ENCODE measurements at regions not wholly inside any gene's neighbourhood (a gene's known extent, or its start where the extent isn't known, plus 50 kb on each side); places are given as distances from the start of the nearest gene placed in this dataset.
"Not testable (repeated sequence)": the region's sequence is repeated elsewhere in the genome, so short reads cannot be mapped to it uniquely, and the experiment has no call there.

DNA sequence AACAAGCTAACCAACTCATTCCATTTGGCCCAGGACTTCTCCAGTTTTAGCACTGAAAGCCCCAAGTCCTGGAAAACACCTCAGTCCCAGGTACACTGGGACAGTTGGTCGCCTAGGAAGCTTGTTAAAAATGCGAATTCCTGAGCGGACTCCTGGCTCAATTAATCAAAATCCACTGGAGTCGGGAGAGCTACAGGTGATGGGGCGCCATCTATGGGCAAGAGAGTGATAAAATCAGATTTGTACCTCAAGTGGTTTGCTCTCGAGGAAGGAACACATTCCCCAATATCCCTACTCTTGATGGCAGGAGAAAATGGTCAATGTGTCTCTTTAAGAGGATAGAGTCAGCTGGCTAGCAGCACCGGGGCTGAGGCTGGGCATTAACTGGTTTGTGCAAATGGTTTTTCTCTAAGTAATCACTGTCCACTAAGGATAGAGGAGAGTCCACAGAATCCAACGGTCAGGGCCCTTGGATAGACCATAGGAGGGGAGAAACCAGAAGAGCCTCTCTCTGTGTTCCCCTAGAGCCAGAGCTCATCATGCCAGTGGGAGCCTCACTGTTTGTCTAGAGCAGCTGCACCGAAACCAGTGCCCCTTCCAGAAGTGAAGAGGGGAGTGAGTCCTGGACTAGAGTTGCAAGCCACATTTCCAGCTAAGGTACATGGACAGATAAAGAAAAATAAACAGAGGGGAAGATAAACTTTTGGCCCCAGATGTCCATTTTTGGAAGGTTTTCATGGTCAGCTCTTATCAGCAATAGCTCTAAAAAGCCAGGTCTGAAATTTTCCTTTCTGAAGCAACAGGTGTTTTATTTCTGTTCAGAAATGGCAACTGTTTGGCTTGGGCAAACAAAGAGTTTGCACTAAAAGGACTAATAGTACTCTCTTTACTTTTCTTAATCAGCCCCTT, 148.5 kb downstream of the TENT5C start:
- no peak for DNase-seq (ENCODE audit: low read depth)

DNA sequence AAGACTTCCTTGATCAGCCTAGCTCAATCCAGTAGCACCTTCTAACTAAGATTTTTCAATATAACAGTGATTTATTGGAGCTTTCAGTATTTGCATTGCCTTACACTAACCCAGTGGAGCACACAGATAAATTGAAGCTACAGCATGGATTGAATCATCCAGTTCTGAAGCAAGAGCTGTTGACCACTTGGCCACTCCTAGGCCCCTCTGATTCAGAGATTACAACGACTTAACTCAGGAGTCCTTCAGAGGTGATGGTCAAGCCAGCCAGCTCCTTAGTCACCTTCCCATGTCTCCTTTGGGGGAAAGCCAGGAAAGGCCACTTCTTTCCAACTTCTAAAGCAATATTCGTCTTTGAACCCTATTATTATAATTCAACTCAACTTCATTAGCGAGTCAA, 151.8 kb downstream of the TENT5C start:
- no peak for DNase-seq (ENCODE audit: low read depth)

DNA sequence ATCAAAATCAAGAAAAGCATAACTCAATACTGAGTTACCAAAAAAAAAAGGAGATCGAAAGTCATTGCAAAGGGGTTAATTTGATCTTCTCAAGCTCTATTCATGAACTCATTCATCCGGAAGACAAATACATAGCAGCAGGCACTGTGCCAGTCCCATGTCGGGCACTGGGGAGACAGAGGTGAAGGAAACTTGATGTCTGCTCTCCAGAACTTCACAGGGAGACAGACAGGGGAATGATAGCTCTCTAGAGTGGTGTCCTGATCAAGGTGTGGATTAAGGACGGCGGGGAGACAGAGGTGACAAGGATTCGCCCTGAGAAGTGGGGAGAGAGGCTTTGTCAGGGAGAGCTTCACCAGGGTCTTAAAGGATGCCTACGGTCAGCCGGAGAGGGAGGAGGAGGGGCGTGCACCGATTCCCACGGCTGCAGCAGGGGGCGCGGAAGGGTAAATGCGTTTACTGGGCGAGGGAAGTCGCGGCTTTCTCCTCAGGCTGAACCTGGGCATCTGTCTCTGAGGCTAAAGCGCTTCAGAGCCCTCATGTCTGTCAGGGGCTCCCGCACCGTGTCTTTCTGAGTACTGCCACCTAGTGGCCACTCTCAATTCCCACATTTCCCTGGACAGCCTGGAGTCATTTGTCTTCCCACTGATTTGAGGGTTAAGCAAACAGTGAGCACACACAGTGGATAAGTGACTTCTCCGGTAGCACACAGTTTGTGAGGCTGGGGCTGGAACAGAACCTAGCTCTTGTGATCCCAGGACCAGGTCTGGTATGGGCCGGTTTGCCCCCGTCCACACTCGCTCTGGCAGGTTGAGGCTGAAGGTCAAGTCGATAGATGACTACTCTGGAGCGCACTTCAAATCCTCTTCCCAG, 152.8 kb downstream of the TENT5C start:
- DNase-seq (ENCODE audit: low read depth), result no peak

DNA sequence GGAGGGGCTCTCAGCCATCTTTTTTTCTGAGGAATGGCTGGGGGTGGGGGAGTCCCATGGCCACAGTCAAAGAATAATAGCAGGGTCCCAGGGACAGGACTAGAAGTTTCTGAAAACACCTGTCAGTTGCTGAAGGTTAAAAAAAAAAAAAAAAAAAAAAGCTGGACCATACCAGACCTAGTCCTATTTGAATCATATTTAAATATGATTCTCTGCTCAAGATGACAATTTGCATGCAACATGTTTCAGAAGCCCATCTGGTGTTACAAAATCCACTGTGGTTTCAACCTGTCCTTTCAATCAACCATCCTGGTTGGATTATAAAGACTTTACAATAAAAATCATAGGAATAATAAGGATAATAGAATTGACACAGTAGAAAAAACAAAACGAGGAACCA, 153.7 kb downstream of the TENT5C start:
- DNase-seq (ENCODE audit: low read depth), result no peak

DNA sequence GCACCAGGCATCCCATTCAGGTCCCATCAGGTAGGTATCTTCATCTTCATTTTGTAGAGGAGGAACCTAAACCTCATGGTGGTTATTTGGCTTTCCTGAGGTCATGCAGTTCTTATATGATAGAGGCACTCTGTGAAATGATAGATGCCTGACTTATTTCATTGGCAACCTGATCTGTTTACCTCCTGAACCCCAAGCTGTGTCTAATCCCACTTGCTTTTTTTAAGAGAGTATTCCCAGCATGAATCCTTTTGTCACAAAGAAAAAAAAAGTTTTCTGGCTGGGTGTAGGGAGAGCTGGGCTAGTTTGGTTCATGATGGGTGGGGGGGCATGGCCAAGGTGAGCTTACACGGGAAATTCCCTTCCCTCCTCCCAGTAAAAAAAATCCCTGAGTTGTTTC, 154.2 kb downstream of the TENT5C start:
- no peak for DNase-seq (ENCODE audit: low read depth)

DNA sequence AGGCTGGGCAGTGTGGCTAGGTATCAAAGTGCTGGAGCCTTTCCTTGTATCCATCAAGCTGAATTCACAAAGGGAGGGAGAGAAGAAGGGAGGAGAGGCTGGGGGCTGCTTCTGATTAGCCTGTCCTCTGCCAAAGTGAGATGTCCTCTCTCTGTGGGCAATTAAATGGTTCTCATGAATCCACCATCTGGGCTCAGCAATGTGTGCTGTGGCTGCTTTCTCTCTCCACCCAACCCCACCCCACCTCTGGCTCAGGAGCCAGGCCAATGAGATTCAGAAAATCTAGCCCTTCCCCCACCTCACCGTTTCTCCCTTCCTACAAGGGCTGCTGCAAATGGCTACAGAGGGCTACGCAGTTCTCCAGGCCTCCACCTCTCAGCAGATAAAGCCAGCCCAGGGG, 154.6 kb downstream of the TENT5C start:
- DNase-seq (ENCODE audit: low read depth), result no peak

DNA sequence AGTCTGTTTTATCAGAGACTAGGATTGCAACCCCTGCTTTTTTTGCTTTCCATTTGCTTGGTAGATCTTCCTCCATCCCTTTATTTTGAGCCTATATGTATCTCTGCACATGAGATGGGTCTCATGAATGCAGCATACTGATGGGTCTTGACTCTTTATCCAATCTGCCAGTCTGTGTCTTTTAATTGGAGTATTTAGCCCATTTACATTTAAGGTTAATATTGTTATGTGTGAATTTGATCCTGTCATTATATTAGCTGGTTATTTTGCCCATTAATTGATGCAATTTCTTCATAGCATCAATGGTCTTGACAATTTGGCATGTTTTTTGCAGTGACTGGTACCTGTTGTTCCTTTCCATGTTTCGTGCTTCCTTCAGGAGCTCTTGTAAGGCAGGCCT, 161.7 kb downstream of the GDAP2 start:
- DNase-seq (ENCODE audit: low read depth), result not testable (repeated sequence)

DNA sequence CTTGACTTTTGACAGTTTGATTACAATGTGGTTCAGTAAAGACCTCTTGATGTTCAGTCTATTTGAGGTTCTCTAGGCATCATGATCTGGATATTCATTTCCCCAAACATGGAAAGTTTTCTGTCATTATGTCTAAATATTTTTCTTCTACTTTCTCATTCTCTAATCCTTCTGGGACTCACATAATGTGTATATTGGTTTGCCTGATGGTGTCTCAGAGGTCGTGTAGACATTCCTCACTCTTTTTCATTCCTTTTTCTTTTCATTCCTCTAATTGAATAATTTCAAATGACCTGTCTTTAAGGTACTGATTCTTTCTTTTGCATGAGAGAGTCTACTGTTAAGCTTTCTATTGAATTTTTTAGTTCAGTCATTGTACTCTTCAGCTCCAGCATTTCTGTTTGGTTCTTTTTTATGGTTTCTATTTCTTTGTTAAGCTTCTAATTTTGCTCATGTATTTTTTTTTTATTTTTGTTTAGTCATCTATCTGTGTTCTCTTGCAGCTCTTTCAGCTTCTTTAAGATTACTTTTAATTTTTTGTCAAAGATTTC, 158.4 kb downstream of the GDAP2 start:
- no peak for DNase-seq (ENCODE audit: low read depth)

DNA sequence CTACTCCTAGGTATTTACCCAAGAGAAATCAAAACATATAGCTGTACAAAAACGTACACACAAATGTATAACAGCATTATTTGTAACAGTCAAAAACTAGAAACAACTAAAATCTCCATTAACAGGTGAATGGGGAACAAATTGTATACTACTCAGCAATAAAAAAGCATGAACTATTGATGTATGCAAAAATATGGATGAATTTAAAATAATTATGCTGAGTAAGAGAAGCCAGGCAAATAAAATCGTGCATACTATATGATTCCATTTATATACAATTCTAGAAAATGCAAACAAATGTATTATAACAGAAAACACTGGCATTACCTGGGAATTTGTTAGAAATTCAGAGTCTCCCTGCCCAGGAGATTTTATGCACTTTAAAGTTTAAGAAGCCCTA, 150.1 kb downstream of the GDAP2 start:
- no peak for DNase-seq (ENCODE audit: low read depth)

DNA sequence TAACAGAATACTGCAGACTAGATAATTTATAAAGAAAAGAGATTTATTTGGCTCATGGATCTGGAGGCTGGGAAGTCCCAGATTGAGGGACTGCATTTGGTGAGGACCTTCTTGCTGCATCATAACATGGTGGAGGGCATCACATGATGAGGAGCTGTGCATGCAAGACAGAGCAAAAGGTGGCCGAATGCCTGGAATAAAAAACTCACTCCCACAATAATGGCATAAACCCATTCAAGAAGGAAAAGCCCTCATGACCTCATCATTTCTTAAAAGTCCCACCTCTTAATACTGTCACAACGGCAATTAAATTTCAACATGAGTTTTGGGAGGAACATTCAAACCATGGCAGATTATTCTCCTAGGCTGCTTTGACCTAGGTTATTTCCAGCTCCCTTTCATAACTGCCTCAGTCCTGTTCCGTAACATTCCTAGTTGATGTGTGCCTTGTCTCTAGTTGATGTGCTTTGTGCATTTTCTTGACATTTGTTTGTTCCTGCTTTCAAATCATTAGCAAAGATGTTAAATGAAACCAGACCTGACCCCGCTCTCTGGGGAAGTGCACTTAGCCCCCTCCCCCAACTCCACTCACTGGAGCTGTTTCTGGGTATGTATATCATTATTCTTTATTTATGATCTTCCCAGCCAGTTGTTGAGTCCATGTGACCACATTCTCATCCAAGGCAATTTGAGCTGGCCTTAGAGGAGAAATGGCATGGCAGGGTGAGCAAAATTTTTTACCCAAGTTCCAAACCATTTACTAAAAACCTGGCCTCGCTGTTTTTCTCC, 148.5 kb downstream of the GDAP2 start:
- no peak for DNase-seq (ENCODE audit: low read depth)

DNA sequence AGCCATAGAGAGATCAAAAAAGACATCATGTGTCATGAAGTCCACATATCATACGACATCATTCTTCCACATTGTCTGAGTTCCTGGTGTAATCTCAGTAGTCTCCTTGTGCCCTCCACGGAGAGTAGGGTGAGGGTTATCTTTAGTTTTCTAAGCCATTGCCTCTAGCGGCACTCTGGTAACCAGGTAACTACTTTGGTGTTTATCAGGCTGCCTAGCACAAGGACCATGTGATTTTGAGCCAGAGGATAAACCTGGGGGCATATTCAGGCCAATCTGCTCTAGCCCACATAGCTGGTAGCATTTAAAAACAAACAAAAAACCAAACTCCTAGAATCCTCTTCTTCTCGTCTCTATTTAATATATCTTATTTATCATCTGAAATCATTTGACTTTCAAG, 147.4 kb downstream of the GDAP2 start:
- no peak for DNase-seq (ENCODE audit: low read depth)

DNA sequence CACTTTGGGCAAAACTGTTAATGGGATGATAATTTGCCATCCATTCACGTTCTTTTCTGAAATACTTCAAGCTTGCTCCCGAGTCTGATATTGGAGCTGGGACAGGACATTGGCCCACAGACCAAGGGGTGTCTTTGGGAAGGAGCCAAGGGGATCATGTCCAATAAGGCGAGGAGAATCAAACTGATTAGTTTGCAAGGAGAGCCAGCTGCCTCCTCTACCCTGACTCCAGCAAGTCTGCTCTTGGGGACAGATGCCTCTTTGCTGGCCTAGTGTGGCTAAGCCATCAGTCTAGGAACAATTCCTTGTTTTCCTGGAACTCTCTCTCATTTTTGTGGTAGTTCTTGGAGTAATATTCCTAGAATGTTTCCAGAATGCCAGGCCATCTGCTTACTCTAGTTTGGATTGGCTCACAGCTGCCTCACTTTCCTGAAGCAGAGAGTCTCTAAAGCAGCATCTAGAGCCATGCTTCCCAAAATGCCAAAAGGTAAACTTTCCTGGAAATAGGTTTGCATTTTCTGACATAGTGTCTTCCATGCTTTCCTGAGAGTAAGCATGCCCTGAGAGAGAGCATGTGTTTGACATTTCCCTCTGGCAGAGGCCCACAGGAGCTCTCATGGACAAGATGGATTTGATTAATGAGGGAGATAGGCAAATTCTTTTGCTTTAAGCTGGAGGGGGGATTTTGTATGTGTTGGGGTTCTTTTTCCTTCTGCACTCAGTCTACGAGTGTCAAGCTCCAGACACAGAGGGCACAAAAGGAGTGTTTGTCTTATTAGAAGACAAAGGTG, 145.6 kb downstream of the GDAP2 start:
- DNase-seq (ENCODE audit: low read depth), result no peak

DNA sequence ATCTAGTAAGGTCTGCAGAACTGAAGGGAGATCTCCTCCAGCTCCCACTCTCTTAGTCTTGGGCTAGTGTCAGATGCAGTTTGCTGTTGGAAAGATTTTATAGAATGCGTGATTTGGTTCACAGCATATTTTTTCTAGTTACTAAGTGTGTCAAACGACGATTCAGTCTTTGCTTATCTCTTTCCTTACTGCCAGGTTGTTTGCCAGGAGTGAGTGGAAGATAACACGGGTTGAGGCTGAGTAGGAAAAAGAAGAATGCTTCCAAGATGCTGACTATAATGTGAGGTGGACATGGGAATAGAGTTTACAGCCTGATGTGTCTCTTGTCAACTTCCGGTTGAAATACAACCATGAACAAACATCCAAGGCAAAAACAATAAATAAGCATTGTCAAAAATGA, 141.4 kb downstream of the GDAP2 start:
- DNase-seq (ENCODE audit: low read depth), result no peak

DNA sequence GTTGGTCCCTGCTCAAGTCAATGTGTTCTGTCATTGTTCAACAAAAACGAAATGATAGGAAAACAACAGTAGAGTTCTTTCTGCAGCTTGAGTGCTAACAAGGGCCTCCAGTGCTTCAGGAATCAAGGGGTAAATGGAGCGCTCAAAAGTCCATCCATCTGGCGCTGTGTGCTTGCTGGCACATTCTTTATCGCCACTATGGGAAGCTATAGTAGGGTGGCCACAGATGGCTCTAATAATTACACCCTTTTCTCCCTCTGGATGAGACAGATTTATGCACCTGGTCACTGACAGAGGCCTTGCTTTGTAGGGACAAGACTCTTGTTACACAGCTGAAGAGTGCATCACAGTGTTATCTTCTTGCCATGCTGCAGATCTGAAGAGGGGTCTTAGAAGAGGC, 136.0 kb downstream of the GDAP2 start:
- DNase-seq (ENCODE audit: low read depth), result no peak

DNA sequence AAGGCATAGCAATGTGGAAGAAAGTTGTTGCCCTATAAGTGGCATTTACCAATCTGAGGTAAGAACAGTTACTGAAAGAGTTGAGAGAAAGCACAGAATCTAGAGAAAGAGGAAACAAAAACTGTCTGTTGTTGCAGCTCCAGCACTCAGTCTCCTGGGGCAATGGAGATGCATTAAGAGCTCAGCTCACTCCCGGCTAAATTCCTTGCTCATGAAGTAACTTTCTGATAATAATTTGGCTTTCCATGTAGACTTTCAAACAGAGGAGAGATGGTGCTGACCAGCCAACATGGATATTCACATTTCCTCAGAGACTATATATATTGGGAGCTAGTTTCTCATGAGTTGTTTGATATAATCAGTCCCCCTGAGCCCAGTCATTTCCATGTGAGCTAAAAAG, 135.3 kb downstream of the GDAP2 start:
- DNase-seq (ENCODE audit: low read depth), result no peak

DNA sequence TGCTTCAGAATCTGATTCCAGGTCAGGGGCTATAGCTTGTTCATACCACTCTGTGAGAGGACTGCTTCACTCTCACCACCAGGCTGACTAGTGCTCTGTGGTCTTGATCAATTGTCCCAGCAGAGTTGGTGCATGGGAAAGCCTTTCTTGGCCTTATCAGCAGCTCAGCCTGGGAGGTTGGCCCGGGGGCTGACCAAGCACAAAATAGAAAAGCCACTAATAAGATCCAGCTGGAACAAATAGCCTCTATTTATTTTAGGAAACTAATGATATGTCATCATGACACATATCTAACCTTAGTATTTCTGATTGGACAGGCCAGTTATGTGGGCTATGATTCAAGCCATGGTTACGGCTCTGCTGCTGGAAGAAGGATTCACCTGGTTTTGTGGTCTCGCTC, 134.2 kb downstream of the GDAP2 start:
- peak; percentile 80 for DNase-seq (ENCODE audit: low read depth)

DNA sequence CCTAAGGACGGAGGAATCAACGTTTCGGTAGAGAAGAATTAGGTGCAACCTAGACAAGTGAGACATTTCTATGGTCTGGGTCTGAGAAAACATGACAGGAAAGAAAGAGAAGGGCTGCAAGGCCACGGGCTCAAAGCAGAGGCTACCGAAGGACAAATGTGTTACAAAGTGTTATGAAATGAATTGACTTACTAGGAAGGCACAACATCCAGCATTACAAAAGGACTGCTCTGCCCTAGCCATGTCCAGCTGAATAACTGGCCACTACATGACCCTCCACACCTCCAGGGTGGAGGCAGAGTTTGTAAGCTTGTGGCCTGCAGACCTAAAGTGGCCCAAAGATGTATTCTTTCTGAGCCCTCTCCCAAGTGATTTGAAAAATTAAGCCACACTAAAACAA, 133.6 kb downstream of the GDAP2 start:
- no peak for DNase-seq (ENCODE audit: low read depth)

DNA sequence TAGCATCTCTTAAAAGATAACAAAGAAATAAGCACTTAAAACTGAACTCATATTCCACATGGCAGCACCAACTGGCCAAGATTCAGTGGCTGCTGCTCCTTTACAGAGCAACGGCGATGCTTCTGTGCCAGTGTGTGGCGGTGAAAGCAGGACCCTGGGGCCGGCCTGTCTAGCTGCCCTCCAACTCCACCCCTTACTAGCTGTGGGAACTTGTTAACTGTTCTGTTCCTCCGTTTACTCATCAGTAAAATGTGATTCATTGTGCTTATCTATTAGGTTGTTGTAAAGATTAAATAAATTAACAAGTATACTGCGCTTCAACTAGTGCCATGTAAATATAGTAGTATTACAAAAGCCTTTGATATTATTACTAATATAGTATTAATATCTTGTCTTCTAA, 133.2 kb downstream of the GDAP2 start:
- DNase-seq (ENCODE audit: low read depth), result no peak

DNA sequence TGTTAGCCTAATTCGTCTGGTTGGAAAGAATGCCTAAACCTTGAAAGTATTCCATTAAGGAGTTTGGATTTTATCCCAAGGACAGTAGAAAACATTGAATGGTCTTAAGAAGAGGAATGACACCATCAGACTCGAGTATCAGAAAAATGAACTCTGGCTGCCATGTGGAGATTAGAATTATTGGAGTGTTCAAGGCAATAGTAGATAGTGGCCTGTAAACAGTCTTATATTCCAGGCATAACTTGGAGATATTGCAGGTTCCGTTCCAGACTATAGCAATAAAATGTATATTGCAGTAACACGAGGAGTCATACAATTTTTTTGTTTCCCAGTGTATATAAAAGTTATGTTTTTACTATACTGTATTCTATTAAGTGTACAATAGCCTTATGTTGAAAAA, 130.9 kb downstream of the GDAP2 start:
- DNase-seq (ENCODE audit: low read depth), result no peak

DNA sequence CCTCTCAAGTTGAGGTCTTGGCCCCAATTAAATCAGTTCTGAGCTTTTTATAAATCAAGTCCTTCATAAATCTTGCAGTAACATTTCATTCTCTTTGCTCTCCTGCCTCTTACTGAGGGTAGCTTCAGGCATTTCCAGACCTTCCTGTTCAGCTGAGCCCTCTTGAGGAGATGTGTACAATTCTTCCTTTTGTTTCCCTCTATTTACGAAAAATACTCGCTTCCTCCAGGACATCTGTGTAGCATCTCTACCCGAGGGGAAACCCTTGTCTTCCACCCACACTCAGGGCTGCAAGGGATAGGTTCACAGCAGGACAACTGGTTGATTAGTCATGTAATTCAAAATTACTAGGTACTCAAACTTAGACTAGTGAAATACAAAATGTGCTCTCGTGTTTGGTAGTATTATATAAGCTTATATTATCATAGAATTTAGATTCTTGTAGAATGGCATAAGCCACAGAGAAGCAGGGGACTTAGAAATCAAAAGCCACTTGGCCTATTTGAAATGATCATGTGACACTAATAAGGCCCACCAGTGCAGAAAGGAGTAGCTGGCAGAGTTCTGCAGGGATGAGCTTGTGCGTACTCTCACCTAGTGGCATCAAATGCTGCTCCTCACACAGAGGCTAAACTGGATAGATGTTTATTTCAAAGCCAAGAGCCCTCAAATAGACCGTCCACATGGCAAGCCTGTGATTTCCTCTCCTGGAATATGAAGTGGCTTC, 126.7 kb downstream of the GDAP2 start:
- DNase-seq (ENCODE audit: low read depth), result no peak

DNA sequence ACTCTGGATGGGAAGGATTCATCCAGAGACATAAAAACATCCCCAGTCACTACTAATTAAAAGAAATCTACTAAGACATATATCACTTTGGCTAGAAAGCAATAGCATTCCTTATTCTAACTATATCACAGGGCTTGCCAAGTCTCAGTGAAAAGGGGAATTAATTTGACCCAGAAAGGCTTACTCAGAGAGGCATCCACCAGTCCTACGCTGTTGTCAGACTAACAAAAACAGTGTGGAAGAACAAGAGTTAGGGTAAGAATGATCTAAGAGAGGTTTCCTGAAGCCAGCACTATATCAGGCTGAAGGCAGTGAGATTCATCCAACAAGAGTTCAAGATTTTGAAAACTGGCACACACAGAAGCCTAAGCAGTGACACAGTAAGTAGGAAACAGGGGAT, 126.1 kb downstream of the GDAP2 start:
- no peak for DNase-seq (ENCODE audit: low read depth)
